ENCODE measurements at regions not wholly inside any gene's neighbourhood (a gene's known extent, or its start where the extent isn't known, plus 50 kb on each side); places are given as distances from the start of the nearest gene placed in this dataset.

DNA sequence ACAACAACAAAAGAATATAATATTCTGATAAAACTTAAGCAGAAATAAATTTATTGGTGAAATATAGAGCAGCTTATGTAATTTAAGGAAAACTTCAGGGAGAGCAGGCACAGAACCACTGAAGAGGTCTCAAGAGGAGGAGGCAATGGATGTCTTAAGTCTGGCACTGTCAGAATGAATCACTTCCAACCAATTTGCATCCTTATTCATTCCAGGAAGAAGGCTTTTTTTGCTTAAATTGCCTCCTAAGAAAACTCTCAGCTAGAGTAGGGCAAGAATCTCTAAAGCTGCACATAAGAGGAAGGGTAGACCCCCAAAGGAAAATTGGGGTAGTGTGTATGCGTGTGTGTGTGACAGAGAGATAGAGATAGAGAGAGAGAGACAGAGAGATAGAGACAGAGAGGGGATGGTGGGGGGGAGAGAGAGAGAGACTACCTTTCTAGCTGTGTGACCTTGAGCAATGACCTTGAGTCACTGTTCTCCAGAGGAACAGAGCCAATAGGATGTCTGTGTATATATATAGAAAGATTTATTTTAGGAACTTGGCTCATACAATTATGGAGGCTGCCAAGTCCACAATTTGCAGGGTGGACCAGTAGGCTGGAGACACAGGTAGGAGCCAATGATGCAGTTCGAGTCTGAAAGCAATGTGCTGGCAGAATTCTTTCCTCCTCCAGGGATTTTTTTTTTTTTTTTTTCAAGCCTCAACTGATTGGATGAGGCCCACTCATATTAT lies 96.4 kb upstream of the LINC00305 start:
- TF ChIP-seq EZH2 (IDR thresholded peaks at IDR 0.05; ENCODE audit: insufficient read depth, poor library complexity, severe bottlenecking), result no peak
- no peak for TF ChIP-seq EZH2phosphoT487 (IDR thresholded peaks at IDR 0.05; ENCODE audit: insufficient read depth, low read depth)

All from GM23248 (cell line).